GM18498 (cell line): ENCODE measurements at regions not wholly inside any gene's neighbourhood (a gene's known extent, or its start where the extent isn't known, plus 50 kb on each side); places are given as distances from the start of the nearest gene placed in this dataset.
"Not testable (repeated sequence)": the region's sequence is repeated elsewhere in the genome, so short reads cannot be mapped to it uniquely, and the experiment has no call there.

Source experiments
- ATAC-seq: cut with Tn5 transposase; IDR thresholded peaks from one replicate; pipeline ENCODE4 v1.9.1; 2021; ENCODE audit warnings: mild to moderate bottlenecking, moderate library complexity; ENCODE audit not compliant: unreplicated experiment

DNA sequence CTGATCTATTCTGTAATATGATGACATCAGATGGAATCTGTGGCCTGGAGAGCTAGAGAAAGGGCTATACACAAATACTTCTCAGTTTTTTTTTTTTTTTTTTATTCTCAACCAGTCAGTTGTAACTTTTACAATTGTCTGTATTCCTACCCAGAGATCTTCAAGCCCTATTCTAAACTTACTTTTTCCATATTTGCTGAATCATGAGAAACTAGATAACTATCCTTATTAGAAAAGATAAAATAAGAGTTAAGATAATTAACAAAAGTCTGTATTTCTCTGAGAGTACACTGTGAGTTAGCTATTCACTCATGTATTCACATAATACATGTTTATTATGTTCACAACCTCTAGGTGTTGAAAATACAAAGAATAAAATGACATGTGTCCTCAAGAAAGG is 1575.9 kb downstream of the EFNA5 start:
- ATAC-seq: no peak

- ATAC-seq: no peak
Measured at GRCh38 chr5:106094204-106094607, 1576.5 kb downstream of the EFNA5 start.

DNA sequence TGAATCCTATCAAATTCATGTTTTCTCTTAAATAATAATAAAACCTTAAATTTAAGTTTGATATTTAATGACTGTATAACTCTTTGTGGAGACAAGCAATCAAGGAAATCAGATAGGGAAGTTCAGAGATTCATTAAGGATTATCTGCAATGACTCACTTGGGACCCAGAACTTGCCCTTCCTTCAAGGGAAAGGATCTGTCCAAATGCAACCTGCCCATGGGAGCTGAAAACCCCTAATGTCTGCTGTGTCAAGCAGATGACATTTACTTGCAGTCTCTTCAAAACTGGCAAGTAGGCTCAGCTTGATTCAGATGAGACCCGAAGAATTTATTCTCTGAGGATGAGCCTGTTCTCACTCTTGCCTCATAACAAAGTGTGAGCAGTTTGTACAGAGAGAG is 1577.6 kb downstream of the EFNA5 start:
- ATAC-seq: no peak

- no peak for ATAC-seq
Measured at GRCh38 chr5:106092455-106092854, 1578.3 kb downstream of the EFNA5 start.

GRCh38 chr5:106089073-106089472 is 1581.7 kb downstream of the EFNA5 start:
- no peak for ATAC-seq

DNA sequence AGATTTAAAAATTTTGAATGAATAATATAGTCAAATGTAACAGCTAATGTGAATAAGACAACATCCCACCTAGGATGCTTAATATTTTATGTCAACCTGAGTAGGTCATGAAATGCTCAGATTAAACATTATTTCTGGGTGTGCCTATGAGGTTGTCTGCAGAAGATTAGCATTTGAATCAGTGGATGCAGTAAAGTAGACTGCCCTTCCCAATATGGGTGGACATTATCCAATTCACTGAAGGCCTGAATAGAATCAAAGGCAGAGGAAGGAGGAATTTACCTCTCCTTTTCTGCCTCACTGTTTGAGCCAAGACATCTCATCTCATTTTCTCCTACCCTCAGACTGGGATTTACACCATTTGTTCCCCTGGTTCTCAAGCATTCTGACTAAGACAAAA is 1582.3 kb downstream of the EFNA5 start:
- ATAC-seq: no peak

GRCh38 chr5:106086352-106086751 is 1584.4 kb downstream of the EFNA5 start:
- no peak for ATAC-seq

DNA sequence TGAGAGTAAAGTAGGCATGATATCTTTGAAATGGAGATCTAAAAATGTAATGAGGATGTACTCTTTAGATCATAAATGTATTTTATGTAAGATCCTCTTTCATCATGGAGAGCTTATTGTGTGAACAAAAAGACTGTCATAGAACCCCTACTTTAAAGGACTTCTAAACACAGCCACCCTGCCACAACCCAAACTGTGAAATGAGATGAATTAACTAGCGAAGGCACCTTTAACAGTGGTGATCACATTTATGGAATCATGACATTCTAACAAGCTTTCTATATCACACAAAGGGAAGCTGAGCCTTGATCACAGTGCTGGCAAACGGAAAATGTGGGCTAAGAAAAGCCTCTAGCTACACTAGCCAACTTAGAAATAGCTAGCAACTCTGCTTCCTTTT is 1585.2 kb downstream of the EFNA5 start:
- no peak for ATAC-seq

- no peak for ATAC-seq
Measured at GRCh38 chr5:106085136-106085535, 1585.6 kb downstream of the EFNA5 start.

GRCh38 chr5:106080535-106080934 is 1590.2 kb downstream of the EFNA5 start:
- no peak for ATAC-seq

- no peak for ATAC-seq
Measured at GRCh38 chr5:106076655-106077054, 1594.1 kb downstream of the EFNA5 start.

- no peak for ATAC-seq
Measured at GRCh38 chr5:106072208-106072607, 1598.5 kb downstream of the EFNA5 start.

GRCh38 chr5:106047341-106047740 is 1623.4 kb downstream of the EFNA5 start:
- ATAC-seq: no peak

- ATAC-seq: not testable (repeated sequence)
Measured at GRCh38 chr5:106032069-106032468, 1638.7 kb downstream of the EFNA5 start.

GRCh38 chr5:106028314-106028713 is 1642.4 kb downstream of the EFNA5 start:
- no peak for ATAC-seq

- ATAC-seq: no peak
Measured at GRCh38 chr5:106020894-106021293, 1649.8 kb downstream of the EFNA5 start.

DNA sequence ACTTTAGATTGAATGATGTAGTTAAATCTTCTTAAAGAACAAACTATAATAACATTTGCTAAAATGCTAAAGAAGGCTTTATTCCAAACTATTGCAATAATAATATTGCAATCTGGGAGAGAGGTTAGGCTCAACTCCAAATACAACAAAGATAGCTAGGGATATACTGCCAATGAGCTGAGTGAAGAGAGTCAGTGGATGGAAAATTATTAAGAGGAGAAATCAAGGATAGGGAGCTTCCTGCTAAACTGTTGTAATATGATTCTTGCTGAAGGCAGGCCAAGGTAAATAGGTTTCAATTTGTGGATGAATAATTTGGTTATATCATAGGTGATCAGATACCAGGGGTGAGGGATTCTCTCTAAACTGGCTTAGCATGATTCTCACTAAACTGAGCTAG is 1651.5 kb downstream of the EFNA5 start:
- ATAC-seq: no peak

GRCh38 chr5:106017243-106017857 is 1653.4 kb downstream of the EFNA5 start:
- no peak for ATAC-seq

DNA sequence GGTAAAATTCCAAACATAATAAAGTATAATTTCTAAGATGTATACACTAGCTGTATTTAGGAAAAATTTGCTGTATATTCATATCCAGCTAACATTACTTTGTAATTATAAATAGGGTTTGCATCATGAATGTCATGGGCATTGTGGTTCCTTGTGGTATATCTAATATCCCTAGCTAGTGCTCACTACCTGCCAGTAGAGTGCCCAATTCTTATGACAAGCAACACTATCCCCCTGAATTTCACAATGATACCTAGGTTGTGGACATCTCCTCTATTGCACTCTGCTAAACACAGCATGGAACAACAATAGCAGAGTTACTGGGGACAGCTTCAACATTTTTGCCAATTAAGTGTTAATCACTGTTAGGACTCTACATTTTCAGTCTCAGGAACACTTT is 1656.5 kb downstream of the EFNA5 start:
- no peak for ATAC-seq

- ATAC-seq: no peak
Measured at GRCh38 chr5:106006242-106006641, 1664.5 kb downstream of the EFNA5 start.

GRCh38 chr5:105998991-105999390 is 1671.7 kb downstream of the EFNA5 start:
- not testable (repeated sequence) for ATAC-seq

GRCh38 chr5:105993027-105993426 is 1677.7 kb downstream of the EFNA5 start:
- ATAC-seq: no peak

- ATAC-seq: no peak
Measured at GRCh38 chr5:105982526-105982925, 1688.2 kb downstream of the EFNA5 start.
